Panc1 (cell line): ENCODE measurements at regions not wholly inside any gene's neighbourhood (a gene's known extent, or its start where the extent isn't known, plus 50 kb on each side); places are given as distances from the start of the nearest gene placed in this dataset.

ENCODE experiments used
- POLR2AphosphoS5 ChIP-seq: IDR thresholded peaks from 2 replicates; pipeline ENCODE4 v1.6.1; 2012; ENCODE audit warnings: mild to moderate bottlenecking, low read depth, low read length, moderate library complexity
- TF ChIP-seq, protein P1 (sequence below): fragments of 450-650 bp; IDR thresholded peaks from 2 replicates; pipeline ENCODE4 v1.5.1; 2017; ENCODE audit warnings: mild to moderate bottlenecking

DNA sequence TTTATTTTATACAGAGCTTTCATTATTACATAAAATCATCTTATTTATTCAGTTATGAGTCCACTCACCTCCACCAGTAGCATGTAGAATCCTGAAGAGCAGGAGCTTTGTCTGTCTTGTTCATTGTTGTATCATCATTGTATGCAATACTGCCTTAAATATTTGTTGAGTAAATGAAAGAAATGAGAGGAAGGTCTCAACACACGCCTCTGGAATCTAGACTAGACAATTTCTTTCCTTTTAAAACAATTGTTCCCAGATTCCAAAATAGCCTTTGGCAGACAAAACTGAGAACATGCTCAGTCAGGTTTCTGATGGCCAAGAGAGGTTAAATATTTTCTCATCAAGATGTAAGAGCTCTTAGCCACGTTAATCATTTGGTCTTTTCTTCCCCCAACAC is 173.1 kb upstream of the AGR3 start:
- TF ChIP-seq, protein P1, sequence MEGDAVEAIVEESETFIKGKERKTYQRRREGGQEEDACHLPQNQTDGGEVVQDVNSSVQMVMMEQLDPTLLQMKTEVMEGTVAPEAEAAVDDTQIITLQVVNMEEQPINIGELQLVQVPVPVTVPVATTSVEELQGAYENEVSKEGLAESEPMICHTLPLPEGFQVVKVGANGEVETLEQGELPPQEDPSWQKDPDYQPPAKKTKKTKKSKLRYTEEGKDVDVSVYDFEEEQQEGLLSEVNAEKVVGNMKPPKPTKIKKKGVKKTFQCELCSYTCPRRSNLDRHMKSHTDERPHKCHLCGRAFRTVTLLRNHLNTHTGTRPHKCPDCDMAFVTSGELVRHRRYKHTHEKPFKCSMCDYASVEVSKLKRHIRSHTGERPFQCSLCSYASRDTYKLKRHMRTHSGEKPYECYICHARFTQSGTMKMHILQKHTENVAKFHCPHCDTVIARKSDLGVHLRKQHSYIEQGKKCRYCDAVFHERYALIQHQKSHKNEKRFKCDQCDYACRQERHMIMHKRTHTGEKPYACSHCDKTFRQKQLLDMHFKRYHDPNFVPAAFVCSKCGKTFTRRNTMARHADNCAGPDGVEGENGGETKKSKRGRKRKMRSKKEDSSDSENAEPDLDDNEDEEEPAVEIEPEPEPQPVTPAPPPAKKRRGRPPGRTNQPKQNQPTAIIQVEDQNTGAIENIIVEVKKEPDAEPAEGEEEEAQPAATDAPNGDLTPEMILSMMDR = no peak
- no peak for TF ChIP-seq POLR2AphosphoS5
